HG03196 (cell line): ENCODE measurements at regions not wholly inside any gene's neighbourhood (a gene's known extent, or its start where the extent isn't known, plus 50 kb on each side); places are given as distances from the start of the nearest gene placed in this dataset.
"Not testable (repeated sequence)": the region's sequence is repeated elsewhere in the genome, so short reads cannot be mapped to it uniquely, and the experiment has no call there.

Experiments
- ATAC-seq: cut with Tn5 transposase; IDR thresholded peaks from one replicate; pipeline ENCODE4 v1.9.1; 2021; ENCODE audit not compliant: unreplicated experiment

GRCh38 chr15:60130821-60131220 lies 126.7 kb downstream of the FOXB1 start:
- ATAC-seq: no peak

- ATAC-seq: no peak
Observed at GRCh38 chr15:60134609-60135008, 130.5 kb downstream of the FOXB1 start.

GRCh38 chr15:60135961-60136360 lies 131.8 kb downstream of the FOXB1 start:
- no peak for ATAC-seq

- no peak for ATAC-seq
Observed at GRCh38 chr15:60137711-60138396, 133.7 kb downstream of the FOXB1 start.

GRCh38 chr15:60138397-60138968 lies 134.4 kb downstream of the FOXB1 start:
- no peak for ATAC-seq

- ATAC-seq: no peak
Observed at GRCh38 chr15:60152386-60152785, 148.3 kb downstream of the FOXB1 start.

- no peak for ATAC-seq
Observed at GRCh38 chr15:60154764-60155325, 150.7 kb downstream of the FOXB1 start.

GRCh38 chr15:60155661-60156060 lies 151.6 kb downstream of the FOXB1 start:
- ATAC-seq: no peak

- no peak for ATAC-seq
Observed at GRCh38 chr15:60160909-60161308, 156.8 kb downstream of the FOXB1 start.

- no peak for ATAC-seq
Observed at GRCh38 chr15:60161704-60162103, 157.6 kb downstream of the FOXB1 start.

- ATAC-seq: no peak
Observed at GRCh38 chr15:60162251-60162967, 158.3 kb downstream of the FOXB1 start.

- no peak for ATAC-seq
Observed at GRCh38 chr15:60162968-60163355, 158.9 kb downstream of the FOXB1 start.

GRCh38 chr15:60165111-60165510 lies 161.0 kb downstream of the FOXB1 start:
- no peak for ATAC-seq

- no peak for ATAC-seq
Observed at GRCh38 chr15:60172143-60172542, 168.0 kb downstream of the FOXB1 start.

GRCh38 chr15:60179786-60180391 lies 175.8 kb downstream of the FOXB1 start:
- no peak for ATAC-seq

GRCh38 chr15:60181957-60182356 lies 177.8 kb downstream of the FOXB1 start:
- not testable (repeated sequence) for ATAC-seq

GRCh38 chr15:60183366-60183765 lies 179.3 kb downstream of the FOXB1 start:
- no peak for ATAC-seq

- ATAC-seq: no peak
Observed at GRCh38 chr15:60184579-60184978, 180.5 kb downstream of the FOXB1 start.

- no peak for ATAC-seq
Observed at GRCh38 chr15:60191016-60191415, 186.9 kb downstream of the FOXB1 start.

GRCh38 chr15:60191821-60192220 lies 187.7 kb downstream of the FOXB1 start:
- no peak for ATAC-seq

- no peak for ATAC-seq
Observed at GRCh38 chr15:60195611-60196010, 191.5 kb downstream of the FOXB1 start.
